NCI-H2227 (cell line): ENCODE measurements at regions not wholly inside any gene's neighbourhood (a gene's known extent, or its start where the extent isn't known, plus 50 kb on each side); places are given as distances from the start of the nearest gene placed in this dataset.

Experiments
- DNase-seq: peaks from one replicate; lab custom pipeline; 2025; ENCODE audit not compliant: unreplicated experiment; lab: John Stamatoyannopoulos, UW

GRCh38 chr22:47678048-47678447 is 915.6 kb downstream of the TBC1D22A start:
- no peak for DNase-seq

- no peak for DNase-seq
Measured at GRCh38 chr22:47676685-47677084, 914.2 kb downstream of the TBC1D22A start.

GRCh38 chr22:47674600-47674999 is 912.1 kb downstream of the TBC1D22A start:
- DNase-seq, result no peak

GRCh38 chr22:47673557-47673956 is 911.1 kb downstream of the TBC1D22A start:
- DNase-seq, result no peak

- DNase-seq, result no peak
Measured at GRCh38 chr22:47672526-47672925, 910.1 kb downstream of the TBC1D22A start.

- no peak for DNase-seq
Measured at GRCh38 chr22:47665151-47665550, 902.7 kb downstream of the TBC1D22A start.

- DNase-seq, result no peak
Measured at GRCh38 chr22:47663615-47664605, 901.5 kb downstream of the TBC1D22A start.

- DNase-seq, result no peak
Measured at GRCh38 chr22:47659467-47660223, 897.2 kb downstream of the TBC1D22A start.

GRCh38 chr22:47658182-47658581 is 895.7 kb downstream of the TBC1D22A start:
- no peak for DNase-seq

- DNase-seq, result no peak
Measured at GRCh38 chr22:47657224-47657623, 894.8 kb downstream of the TBC1D22A start.

GRCh38 chr22:47656806-47657205 is 894.4 kb downstream of the TBC1D22A start:
- DNase-seq, result no peak

GRCh38 chr22:47655930-47656329 is 893.5 kb downstream of the TBC1D22A start:
- DNase-seq, result no peak

GRCh38 chr22:47654922-47655491 is 892.6 kb downstream of the TBC1D22A start:
- DNase-seq, result no peak

- no peak for DNase-seq
Measured at GRCh38 chr22:47653921-47654320, 891.5 kb downstream of the TBC1D22A start.

- DNase-seq, result no peak
Measured at GRCh38 chr22:47651216-47651987, 889.0 kb downstream of the TBC1D22A start.

- no peak for DNase-seq
Measured at GRCh38 chr22:47647720-47648119, 885.3 kb downstream of the TBC1D22A start.

- DNase-seq, result no peak
Measured at GRCh38 chr22:47647181-47647580, 884.7 kb downstream of the TBC1D22A start.

GRCh38 chr22:47645923-47646322 is 883.5 kb downstream of the TBC1D22A start:
- DNase-seq, result no peak

GRCh38 chr22:47645450-47645914 is 883.0 kb downstream of the TBC1D22A start:
- DNase-seq, result no peak

GRCh38 chr22:47634347-47634746 is 871.9 kb downstream of the TBC1D22A start:
- DNase-seq, result no peak

- no peak for DNase-seq
Measured at GRCh38 chr22:47633111-47633510, 870.7 kb downstream of the TBC1D22A start.
